GM10266 (cell line): ENCODE measurements at regions not wholly inside any gene's neighbourhood (a gene's known extent, or its start where the extent isn't known, plus 50 kb on each side); places are given as distances from the start of the nearest gene placed in this dataset.

ENCODE experiments used
- DNase-seq: peaks from one replicate; pipeline ENCODE4 v3.0.0; 2012; ENCODE audit errors: extremely low spot score
- TF ChIP-seq, protein P1 (sequence below): IDR thresholded peaks from 2 replicates; pipeline ENCODE4 v1.5.1; 2012; ENCODE audit warnings: mild to moderate bottlenecking, low read depth; ENCODE audit not compliant: control insufficient read depth, insufficient read depth; ENCODE audit errors: missing control alignments

DNA sequence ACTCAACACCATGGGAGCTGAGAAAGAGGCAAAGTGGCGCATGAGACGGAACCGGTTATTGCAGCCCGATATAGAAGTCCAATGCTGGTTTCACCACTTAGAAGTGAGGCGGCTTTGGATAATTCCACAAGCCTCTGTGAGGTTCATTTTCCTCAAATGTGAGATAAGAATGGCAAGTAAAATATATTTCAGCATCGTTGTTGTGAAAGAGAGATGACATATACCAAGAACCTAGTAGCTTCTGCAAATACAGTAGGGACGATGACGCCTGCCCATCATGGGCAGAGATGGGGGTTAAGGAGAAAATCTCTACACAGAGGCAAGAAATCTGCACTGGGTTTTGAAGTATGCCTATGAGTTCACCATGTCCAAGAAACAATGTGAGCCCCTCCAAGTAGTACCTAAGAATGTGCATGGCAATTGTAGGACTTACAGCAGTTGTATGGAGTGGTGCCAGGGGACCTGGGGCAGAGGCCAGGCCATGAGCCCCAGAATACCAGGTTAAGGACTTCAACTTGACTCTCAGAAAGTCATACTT lies 352.0 kb downstream of the RNF144A start:
- TF ChIP-seq, protein P1, sequence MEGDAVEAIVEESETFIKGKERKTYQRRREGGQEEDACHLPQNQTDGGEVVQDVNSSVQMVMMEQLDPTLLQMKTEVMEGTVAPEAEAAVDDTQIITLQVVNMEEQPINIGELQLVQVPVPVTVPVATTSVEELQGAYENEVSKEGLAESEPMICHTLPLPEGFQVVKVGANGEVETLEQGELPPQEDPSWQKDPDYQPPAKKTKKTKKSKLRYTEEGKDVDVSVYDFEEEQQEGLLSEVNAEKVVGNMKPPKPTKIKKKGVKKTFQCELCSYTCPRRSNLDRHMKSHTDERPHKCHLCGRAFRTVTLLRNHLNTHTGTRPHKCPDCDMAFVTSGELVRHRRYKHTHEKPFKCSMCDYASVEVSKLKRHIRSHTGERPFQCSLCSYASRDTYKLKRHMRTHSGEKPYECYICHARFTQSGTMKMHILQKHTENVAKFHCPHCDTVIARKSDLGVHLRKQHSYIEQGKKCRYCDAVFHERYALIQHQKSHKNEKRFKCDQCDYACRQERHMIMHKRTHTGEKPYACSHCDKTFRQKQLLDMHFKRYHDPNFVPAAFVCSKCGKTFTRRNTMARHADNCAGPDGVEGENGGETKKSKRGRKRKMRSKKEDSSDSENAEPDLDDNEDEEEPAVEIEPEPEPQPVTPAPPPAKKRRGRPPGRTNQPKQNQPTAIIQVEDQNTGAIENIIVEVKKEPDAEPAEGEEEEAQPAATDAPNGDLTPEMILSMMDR, result no peak
- no peak for DNase-seq

DNA sequence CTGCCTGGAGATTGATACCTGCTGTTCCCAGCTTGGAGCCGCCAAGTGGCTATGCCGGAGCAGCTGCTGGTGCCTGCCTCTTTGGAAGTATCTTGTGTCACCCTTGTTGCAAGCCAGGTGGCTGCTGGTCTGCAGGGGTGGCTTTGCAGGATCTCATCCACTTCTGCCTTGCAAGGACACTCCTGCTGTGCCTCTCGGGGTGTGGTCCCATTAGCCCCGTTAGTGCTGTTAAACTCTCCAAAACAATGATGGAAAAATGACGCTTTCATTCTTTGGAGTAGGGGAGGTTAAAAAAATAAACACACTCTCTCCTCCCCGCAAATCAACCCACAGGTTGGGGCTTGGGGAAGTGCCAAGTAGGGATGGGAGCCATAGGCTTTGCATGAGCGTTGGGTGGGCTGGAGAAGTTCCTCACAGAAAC lies 352.8 kb downstream of the RNF144A start:
- no peak for DNase-seq
- TF ChIP-seq, protein P1, result no peak

DNA sequence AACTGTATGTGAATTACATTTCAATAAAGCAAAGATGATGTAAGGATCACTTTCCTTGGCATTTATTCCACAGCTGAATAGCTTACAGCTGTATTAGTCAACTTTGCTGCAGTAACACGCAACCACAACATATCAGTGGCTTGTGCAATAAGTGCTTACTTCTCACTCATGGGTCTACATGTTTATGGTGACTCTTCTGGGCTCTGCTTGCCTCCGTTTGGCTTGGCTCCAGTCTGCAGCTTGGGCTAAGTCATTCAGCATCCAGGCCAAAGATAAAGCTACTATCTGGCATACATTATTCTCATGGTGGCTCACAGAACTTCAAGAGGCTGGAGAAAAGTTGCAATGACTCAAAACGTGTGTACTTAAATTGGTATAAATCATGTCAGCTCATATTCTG lies 355.0 kb downstream of the RNF144A start:
- no peak for DNase-seq
- TF ChIP-seq, protein P1, result no peak

DNA sequence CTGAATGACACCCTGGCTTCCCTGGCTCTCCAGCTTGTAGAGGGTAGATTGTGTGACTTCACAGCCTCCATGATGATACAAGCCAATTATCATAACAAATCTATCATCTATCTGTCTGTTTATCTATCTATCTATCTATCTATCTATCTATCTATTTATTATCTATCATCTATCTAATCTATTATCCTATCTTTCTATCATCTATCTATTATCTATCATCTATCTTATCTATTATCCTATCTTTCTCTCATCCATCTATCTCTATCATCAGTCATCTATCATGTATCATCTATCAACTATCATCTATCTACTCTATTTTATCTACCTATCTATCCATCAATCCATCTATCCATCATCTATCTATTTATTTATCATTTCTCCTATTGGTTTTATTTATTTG lies 361.8 kb downstream of the RNF144A start:
- DNase-seq, result no peak
- TF ChIP-seq, protein P1, result no peak

DNA sequence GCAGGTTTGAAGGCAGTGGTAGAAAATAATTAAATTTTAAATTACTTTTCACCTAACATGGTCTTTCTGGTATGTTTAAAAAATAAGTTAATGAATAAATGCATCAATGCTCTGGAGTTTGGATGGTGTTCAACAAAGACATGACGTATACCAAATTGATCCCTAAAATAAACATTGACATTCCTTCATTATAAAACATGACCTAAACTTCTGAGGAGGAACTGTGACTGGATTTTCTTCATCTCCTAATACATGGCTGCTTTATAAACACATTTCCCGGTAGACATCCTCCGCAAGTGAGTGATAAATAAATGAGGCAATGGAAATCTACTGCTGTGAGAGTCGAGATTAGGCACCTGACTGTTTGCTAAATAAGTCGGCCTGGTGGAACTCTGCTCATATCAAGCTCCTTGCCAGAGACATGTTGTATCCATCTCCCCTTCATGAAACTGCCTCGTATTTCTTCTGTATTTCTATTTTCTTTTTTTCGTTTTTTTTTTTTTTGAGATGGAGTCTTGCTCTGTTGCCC lies 362.3 kb downstream of the RNF144A start:
- TF ChIP-seq, protein P1, result no peak
- no peak for DNase-seq

DNA sequence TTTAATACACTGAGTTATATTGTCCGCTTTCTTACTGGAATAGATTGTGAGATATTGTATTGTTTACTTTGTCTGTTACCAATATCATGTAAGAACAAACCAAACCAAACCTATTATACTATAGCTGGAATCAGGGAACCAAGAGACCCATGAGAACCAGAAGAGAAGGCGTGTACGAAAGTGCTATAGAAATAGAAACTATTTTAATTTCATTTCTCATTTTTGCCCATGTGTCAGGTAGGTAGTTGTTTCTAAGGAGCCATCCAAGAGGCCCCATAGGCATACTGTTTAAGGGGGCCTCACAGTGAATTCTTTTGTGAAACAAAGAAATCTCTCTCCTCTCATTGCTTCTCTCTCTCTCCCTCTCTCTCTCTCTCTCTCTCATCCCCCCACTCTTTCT lies 363.6 kb downstream of the RNF144A start:
- TF ChIP-seq, protein P1, result no peak
- no peak for DNase-seq
